DND-41 (cell line): ENCODE measurements at regions not wholly inside any gene's neighbourhood (a gene's known extent, or its start where the extent isn't known, plus 50 kb on each side); places are given as distances from the start of the nearest gene placed in this dataset.

Experiments used
- ATAC-seq: fragments of 200-7000 bp; cut with Tn5 transposase; 3 replicates; pipeline ENCODE4 v1.9.1; 2021; ENCODE audit warnings: low read depth; ENCODE audit not compliant: insufficient read depth
- DNase-seq: peaks from one replicate; pipeline ENCODE4 v3.0.0-alpha.2; 2020
- H2AFZ ChIP-seq: 2 replicates; pipeline ENCODE4 v1.6.0; 2012; ENCODE audit warnings: low read depth, low read length
- H3K27ac ChIP-seq: 2 replicates; pipeline ENCODE4 v1.5.1; 2012; ENCODE audit warnings: low read length, inconsistent platforms
- H3K27me3 ChIP-seq: fragments of 200-600 bp; sonication (generic); 2 replicates; pipeline ENCODE4 v1.6.0; 2012; ENCODE audit warnings: low read length, mild to moderate bottlenecking, inconsistent platforms; ENCODE audit not compliant: insufficient read depth, poor library complexity
- H3K36me3 ChIP-seq: 2 replicates; pipeline ENCODE4 v1.5.1; 2012; ENCODE audit warnings: low read length, inconsistent platforms; ENCODE audit not compliant: insufficient read depth
- H3K4me1 ChIP-seq: 2 replicates; pipeline ENCODE4 v1.5.1; 2012; ENCODE audit warnings: mild to moderate bottlenecking, low read length; ENCODE audit not compliant: insufficient read depth
- H3K4me2 ChIP-seq: 2 replicates; pipeline ENCODE4 v1.6.0; 2012; ENCODE audit warnings: mild to moderate bottlenecking, moderate library complexity, low read length, inconsistent platforms; ENCODE audit not compliant: insufficient read depth
- H3K4me3 ChIP-seq, 2 experiments: fragments of 200-600 bp in 1 of 2; shearing (Covaris generic) in 1 of 2; 2 replicates each; pipeline ENCODE4 v1.5.1; 2012 to 2016; ENCODE audit warnings: inconsistent platforms in 2 of 2, low read length in 2 of 2, mild to moderate bottlenecking in 2 of 2, low read depth in 1 of 2, moderate library complexity in 1 of 2
- H3K79me2 ChIP-seq: 2 replicates; pipeline ENCODE4 v1.6.0; 2012; ENCODE audit warnings: low read length, inconsistent platforms; ENCODE audit not compliant: insufficient read depth
- H3K9ac ChIP-seq: 2 replicates; pipeline ENCODE4 v1.6.0; 2012; ENCODE audit warnings: low read depth, mild to moderate bottlenecking, inconsistent platforms, low read length, moderate library complexity
- H3K9me3 ChIP-seq: 2 replicates; pipeline ENCODE4 v1.5.1; 2012; ENCODE audit warnings: low read length, moderate library complexity, mild to moderate bottlenecking, inconsistent platforms; ENCODE audit not compliant: insufficient read depth, severe bottlenecking
- H4K20me1 ChIP-seq: 2 replicates; pipeline ENCODE4 v1.6.0; 2012; ENCODE audit warnings: low read length; ENCODE audit not compliant: insufficient read depth
- EZH2 ChIP-seq: IDR thresholded peaks from 3 replicates; pipeline ENCODE4 v1.6.1; 2012; ENCODE audit warnings: borderline replicate concordance, low read depth, mild to moderate bottlenecking, moderate library complexity, low read length, inconsistent platforms; ENCODE audit not compliant: severe bottlenecking
- TF ChIP-seq, protein P1 (sequence below): IDR thresholded peaks from 2 replicates; pipeline ENCODE4 v1.5.1; 2012; ENCODE audit warnings: borderline replicate concordance, low read length, moderate library complexity, mild to moderate bottlenecking; ENCODE audit not compliant: poor library complexity, severe bottlenecking; ENCODE audit errors: extremely low read depth

GRCh38 chr12:98280152-98280551, 235.2 kb upstream of the TMPO start:
- Histone ChIP-seq H3K4me1 (no peaks in the 10 kb centered on the region), H3K27ac (no peak overlapping the region), H3K4me3 (no peak overlapping the region), H3K9ac (no peak overlapping the region), H3K4me2 (no peak overlapping the region), H3K27me3 (no peaks in the 10 kb centered on the region), H3K36me3 (no peaks in the 10 kb centered on the region), H2AFZ (no peak overlapping the region), H3K79me2 (no peaks in the 10 kb centered on the region), H3K9me3 (no peaks in the 10 kb centered on the region), H4K20me1 (no peaks in the 10 kb centered on the region)
- DNase-seq (no peak), ATAC-seq (no peak)
- no peak for TF ChIP-seq EZH2
- TF ChIP-seq, protein P1, sequence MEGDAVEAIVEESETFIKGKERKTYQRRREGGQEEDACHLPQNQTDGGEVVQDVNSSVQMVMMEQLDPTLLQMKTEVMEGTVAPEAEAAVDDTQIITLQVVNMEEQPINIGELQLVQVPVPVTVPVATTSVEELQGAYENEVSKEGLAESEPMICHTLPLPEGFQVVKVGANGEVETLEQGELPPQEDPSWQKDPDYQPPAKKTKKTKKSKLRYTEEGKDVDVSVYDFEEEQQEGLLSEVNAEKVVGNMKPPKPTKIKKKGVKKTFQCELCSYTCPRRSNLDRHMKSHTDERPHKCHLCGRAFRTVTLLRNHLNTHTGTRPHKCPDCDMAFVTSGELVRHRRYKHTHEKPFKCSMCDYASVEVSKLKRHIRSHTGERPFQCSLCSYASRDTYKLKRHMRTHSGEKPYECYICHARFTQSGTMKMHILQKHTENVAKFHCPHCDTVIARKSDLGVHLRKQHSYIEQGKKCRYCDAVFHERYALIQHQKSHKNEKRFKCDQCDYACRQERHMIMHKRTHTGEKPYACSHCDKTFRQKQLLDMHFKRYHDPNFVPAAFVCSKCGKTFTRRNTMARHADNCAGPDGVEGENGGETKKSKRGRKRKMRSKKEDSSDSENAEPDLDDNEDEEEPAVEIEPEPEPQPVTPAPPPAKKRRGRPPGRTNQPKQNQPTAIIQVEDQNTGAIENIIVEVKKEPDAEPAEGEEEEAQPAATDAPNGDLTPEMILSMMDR, result no peak

- TF ChIP-seq, protein P1, result no peak
- no peak for TF ChIP-seq EZH2
- Histone ChIP-seq H3K9ac (no peak overlapping the region), H3K36me3 (no peaks in the 10 kb centered on the region), H3K27ac (no peak overlapping the region), H3K27me3 (no peaks in the 10 kb centered on the region), H2AFZ (no peak overlapping the region), H4K20me1 (no peaks in the 10 kb centered on the region), H3K4me2 (no peak overlapping the region), H3K4me1 (no peaks in the 10 kb centered on the region), H3K9me3 (no peaks in the 10 kb centered on the region), H3K79me2 (no peaks in the 10 kb centered on the region), H3K4me3 (no peak overlapping the region)
- no peak for DNase-seq
- no peak for ATAC-seq
These were observed 234.8 kb upstream of the TMPO start for GRCh38 chr12:98280621-98281020.

DNA sequence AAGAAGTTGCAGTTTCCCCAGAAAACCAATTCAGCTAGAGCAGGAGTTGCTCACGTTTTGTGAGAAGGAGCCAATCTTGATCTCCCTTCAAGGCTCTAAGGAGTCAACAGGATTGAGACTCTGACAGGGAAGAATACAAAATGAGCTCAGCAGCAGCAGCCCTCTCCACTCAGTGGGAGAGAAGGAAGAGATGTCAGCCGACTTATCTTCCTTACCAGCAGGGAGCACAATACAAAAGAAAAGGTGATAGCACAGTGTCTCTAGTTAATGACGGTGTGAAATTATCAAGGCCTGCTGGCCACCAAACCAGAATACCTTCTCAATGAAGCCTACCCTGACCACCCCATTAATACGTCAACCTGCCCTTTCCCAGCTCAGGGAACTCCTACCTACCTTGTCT, 223.6 kb upstream of the TMPO start:
- H3K4me2 ChIP-seq, result no peak overlapping the region
- no peak overlapping the region for H3K4me3 ChIP-seq
- no peak overlapping the region for H3K27ac ChIP-seq
- no peaks in the 10 kb centered on the region for H3K36me3 ChIP-seq
- H3K27me3 ChIP-seq, result no peaks in the 10 kb centered on the region
- DNase-seq (no peak), ATAC-seq (no peak)
- no peaks in the 10 kb centered on the region for H4K20me1 ChIP-seq
- no peaks in the 10 kb centered on the region for H3K9me3 ChIP-seq
- H3K79me2 ChIP-seq, result no peaks in the 10 kb centered on the region
- no peak for TF ChIP-seq EZH2
- TF ChIP-seq, protein P1, result no peak
- no peaks in the 10 kb centered on the region for H3K4me1 ChIP-seq
- no peak overlapping the region for H3K9ac ChIP-seq
- H2AFZ ChIP-seq, result no peak overlapping the region

- TF ChIP-seq EZH2, result no peak
- TF ChIP-seq, protein P1, result no peak
- no peaks in the 10 kb centered on the region for H3K9me3 ChIP-seq
- no peak overlapping the region for H2AFZ ChIP-seq
- no peaks in the 10 kb centered on the region for H3K27me3 ChIP-seq
- ATAC-seq, result no peak
- DNase-seq, result no peak
- no peak overlapping the region for H3K27ac ChIP-seq
- no peaks in the 10 kb centered on the region for H3K79me2 ChIP-seq
- H3K9ac ChIP-seq, result no peak overlapping the region
- H3K4me2 ChIP-seq, result no peak overlapping the region
- H4K20me1 ChIP-seq, result no peaks in the 10 kb centered on the region
- no peak overlapping the region for H3K4me3 ChIP-seq
- no peaks in the 10 kb centered on the region for H3K4me1 ChIP-seq
- no peaks in the 10 kb centered on the region for H3K36me3 ChIP-seq
These were observed 221.2 kb upstream of the TMPO start for GRCh38 chr12:98294051-98294805.
